A549 (cell line): ENCODE measurements at regions not wholly inside any gene's neighbourhood (a gene's known extent, or its start where the extent isn't known, plus 50 kb on each side); places are given as distances from the start of the nearest gene placed in this dataset.

Experiments used
- CEBPB ChIP-seq, 2 experiments: fragments of >200 bp in 1 of 2; sonication (Bioruptor Twin) in 1 of 2; formaldehyde crosslinking in 1 of 2; IDR thresholded peaks; 2 replicates each; pipeline ENCODE4 v1.6.1; 2012 to 2016
- CTCF ChIP-seq: fragments of >200 bp; sonication (Bioruptor Twin); formaldehyde crosslinking; IDR thresholded peaks from 3 replicates; pipeline ENCODE4 v1.5.1; 2016
- SMC3 ChIP-seq: fragments of >200 bp; sonication (Bioruptor Twin); formaldehyde crosslinking; IDR thresholded peaks from 3 replicates; pipeline ENCODE4 v1.6.1; 2018; ENCODE audit warnings: inconsistent platforms

GRCh38 chr1:81430955-81431623 lies 369.6 kb upstream of the ADGRL2 start:
- TF ChIP-seq CEBPB (IDR thresholded peaks at IDR 0.05) (no peak), SMC3 (no peak), CTCF (no peak)
